Right kidney (tissue), 1 donor: ENCODE measurements at regions not wholly inside any gene's neighbourhood (a gene's known extent, or its start where the extent isn't known, plus 50 kb on each side); places are given as distances from the start of the nearest gene placed in this dataset.

Experiments
- DNase-seq: peaks from one replicate; pipeline ENCODE4 v3.0.0-alpha.2; 2016

DNA sequence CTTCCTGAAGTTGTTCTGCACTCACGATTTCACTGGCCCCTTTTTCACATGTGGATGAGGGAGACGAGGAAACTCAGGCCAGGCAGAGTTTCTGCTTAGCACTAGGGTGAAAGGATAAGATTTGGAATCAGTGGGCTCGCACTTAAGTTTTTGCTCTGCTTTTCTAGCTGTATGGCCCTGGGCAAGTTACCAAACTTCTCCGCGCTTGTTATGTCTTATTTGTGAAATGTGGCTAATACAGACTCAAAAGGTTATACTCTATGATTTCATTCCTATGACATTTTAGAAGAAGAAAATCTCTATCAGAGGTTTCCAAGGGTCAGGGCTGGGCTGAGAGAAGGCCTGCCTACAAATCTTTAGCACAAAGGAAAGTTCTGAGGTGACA, 191.9 kb upstream of the LRIG1 start:
- no peak for DNase-seq

DNA sequence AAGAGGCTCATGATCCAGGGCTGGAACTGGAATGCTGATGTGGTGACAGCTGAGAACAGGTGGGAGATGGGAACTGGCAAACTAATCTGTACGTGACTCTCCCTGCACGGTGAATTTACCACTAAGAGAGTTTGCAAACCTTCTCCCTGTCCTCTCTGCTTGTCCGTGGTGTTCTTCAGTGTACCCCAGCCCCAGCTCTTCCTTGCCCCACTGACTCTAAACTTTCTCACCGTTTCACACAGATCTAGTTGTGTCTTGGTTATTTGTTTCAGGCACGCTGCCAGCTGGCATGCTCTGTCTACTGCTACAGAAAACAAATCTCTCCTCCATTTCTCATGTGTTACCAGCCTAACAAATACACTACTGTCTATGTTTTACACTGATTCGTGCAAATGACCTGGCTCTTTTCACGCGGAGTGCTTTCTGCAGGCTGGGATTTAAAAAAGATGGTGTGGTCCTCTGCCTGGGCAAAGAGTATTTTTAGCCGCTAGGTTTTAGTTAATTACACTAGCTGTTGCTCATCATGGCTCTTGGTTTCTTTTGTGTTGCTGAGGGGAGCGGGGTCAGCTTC, 192.7 kb upstream of the LRIG1 start:
- peak; percentile 52 for DNase-seq

DNA sequence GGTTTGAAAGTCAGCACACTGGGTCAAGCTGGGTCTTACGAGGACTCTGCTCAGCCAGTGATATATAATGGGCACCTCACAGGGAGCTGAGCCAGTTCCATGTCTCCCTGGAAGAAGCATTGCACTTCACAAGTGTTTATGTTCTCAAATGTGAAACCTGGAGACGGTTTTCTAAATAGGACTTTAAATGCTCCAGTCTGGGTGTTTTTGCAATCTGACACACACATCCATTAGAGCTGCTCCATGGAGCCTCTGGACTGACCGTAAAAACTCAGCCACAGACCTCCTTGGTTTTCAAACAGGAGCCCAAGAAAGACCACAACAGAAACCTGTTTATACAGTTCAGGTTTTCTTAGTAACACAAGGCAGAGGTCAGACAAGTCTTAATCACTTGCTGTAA, 201.3 kb upstream of the LRIG1 start:
- no peak for DNase-seq

DNA sequence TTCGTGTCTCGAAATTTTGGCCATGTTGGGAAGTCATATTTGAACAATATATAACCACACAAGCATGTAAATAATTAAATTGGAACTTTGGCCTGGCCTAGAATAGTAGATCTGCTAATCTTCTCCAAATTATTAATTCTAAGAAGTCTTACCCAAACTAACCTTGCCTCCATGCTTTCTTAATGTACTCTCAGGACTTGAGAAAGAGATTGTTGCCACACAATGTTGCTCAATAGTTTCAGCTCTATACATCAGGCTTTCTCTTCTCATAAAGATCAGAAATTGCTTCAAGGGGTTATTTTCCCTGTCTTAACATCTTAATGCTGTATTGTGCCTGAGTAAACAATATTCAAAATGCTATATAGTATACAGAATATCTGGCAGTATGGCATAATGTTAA, 202.7 kb upstream of the LRIG1 start:
- no peak for DNase-seq

DNA sequence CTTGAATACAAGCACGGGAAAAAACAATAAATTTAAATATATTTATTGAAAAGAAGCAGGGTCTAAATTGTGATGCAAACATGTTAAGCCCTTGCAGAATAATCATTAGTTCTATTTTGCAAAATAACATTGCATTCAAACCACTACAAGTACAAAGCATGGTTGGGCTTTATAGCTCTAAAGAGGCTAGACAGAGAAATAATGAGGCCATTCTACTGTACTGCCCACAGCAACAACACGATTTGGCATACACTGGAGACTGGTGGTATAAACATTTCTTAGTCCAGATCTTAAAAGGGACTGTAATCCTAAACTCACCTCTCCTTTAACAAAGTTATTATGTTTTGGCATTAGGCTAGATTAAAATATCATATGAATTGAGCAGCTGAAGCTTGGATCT, 204.3 kb upstream of the LRIG1 start:
- no peak for DNase-seq

DNA sequence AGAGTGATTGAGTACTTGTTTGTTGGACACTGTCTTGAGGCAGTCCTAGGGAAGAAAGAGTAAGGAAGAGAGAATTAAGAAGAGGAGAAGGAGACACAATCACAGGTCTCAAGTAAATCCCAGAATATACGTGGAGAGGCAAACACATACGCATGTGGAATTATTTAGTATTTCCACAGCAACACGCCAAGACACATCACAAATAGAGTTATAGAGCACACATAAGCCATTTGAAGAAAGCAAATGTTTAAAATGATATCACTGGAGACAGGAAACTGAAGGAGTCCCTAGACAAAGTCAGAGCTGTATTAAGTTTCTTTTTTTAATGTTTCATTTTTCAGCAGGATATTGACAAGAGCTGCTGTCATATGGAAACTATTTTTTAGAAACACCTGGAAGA, 206.1 kb upstream of the LRIG1 start:
- DNase-seq, result no peak

DNA sequence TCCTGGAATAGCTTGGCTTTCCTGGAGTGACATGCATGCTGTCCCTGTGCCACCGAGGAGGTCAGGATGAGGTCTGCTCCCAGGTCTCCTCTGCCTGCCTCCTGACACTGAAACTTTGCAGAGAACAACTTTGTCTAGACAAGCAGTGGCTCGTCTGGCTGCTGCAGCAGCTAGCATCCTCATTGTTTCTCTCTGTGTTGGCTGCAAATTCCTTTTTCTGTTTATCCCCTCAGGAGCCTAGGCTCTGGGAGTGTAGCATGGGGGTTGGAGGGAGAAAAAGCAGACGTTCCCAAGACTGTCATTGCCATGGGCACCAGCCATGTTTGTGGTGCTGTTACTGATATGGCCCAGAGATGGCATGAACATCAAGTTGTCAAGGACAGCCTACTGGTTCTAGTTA, 208.7 kb upstream of the LRIG1 start:
- no peak for DNase-seq

DNA sequence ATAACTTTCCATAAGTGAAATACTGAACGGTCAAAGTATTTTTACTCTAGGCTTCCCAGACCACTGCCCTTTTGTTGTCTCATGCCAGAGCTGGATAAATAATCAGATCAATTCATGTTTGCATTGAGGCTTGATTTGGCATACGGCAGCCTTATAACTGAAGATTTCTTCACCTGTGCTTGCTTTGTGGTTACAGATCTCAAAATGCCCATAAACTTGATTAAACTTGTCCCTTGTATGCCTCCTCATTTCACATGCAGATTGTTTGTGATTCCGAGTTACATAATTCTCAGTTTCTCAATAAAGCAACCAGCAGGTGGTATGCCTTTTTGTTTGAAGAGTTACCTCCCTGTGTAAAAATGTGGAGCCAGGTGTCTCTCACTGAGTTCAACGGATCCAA, 211.4 kb upstream of the LRIG1 start:
- no peak for DNase-seq

DNA sequence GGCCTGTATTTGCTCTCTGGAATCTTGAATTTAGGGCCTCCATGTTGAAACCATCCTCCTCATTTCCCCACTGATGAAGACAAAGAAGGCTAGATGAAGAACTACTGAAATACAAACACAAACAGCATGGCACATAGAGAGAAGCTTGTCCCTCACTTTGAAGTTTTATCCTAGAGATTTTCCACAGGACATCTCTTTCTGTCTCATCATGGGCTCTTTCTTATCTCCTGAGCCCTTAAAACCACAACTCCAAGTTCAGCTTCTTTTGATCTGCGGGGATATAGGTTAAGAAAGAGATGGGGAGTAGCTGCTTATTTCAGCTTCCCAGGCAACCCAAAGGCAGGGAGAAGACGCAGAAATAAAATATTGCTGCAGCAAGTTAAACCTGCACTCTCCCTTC, 213.1 kb upstream of the LRIG1 start:
- no peak for DNase-seq

DNA sequence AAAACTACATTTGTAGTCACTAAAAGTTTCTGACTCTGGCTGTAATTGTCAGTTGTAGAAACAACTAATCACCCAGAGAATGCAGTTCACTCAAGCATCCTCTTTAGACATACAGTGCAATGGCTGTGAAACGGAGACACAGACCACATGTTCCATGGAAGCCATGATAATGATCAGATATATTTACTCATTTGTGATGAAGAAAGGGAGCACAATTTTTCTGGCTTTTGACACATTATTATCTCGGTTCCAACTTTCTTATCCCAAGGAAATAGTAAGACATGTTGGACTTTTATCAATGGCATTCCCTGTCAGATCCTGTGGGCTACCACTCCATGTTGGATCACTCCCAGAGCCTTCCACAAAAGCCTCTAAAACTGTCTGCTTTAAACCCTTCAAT, 215.0 kb upstream of the LRIG1 start:
- no peak for DNase-seq

DNA sequence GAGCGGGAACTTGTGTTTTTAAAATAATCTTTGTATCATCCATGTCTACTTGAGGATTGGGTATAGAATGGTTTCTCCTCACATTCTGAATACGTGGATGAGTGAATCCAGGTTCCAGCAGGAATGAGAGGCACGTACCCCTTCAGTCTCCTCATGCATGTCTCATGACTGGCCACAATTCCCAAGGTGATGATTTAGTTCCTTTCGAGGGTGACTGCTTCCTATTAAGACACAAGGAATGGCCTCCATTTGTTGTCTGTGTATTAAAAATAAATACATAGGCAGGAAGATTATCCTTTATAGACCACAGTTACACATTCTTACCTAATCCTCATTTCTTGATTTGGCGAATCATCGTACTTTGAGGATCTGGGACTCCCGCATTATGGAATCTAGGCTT, 217.0 kb upstream of the LRIG1 start:
- DNase-seq, result no peak

DNA sequence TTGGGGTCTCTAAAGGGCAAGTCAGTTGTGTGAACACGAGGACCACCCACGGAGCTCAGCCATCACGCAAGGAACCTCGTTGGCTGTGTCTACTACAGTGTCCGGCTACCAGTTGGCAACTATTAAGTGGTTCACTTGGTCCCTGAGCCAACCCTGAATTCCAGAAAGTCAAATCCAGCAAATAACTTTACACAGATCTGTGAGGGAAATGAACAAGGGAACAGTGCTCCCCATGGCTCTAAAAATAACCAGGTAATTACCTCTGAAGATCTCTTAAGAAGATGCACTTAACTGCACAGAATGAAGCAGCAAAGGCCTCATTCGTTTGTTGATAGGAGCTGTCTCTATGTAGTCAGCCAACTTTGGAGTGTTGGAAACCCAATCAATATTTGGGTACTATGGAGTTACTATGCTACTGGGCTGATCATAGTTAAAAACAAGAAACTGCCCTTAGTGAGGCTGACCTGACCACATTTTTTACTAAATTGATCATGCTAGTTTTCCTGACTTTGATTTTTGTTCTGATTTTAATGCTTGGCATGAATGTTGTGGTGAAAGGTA, 219.1 kb upstream of the LRIG1 start:
- DNase-seq, result no peak

DNA sequence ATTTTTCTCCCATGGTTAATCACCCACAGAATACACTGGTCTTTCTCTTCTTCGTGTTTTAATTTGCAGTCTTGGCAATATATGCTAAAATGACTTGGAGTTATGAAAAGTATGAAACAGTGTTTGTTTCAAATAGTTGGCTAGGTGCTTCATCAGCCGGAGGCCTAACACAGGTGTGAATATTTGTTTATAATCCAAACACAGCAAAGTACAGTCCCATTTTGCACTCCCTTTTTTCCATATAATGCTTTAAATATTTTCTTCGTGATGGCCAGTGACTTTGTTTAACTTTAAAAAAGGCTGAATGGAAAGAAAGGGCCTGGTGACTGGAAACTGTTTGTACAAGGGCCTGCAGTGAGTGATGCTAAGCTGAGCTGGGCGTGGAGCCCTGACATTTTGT, 219.7 kb upstream of the LRIG1 start:
- DNase-seq, result no peak

DNA sequence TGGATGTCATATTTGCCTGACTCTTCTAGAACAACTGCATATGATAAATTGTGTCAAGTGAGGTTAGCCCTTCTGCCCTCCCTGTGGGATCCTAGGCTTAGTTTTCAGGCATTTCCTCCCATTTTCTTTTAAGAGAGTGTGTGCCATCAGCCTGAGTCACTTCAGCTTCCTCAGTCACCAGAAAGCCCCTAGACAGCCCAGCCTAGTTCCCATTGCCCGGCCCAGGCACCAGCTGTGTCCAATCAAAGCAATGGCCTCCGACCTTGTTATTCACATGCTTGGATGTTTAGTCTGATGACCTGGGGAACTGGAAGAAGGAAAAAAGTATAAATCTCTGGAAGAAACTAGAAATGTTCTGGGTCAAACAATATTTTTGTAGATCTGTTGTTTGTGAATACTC, 221.9 kb upstream of the LRIG1 start:
- no peak for DNase-seq

DNA sequence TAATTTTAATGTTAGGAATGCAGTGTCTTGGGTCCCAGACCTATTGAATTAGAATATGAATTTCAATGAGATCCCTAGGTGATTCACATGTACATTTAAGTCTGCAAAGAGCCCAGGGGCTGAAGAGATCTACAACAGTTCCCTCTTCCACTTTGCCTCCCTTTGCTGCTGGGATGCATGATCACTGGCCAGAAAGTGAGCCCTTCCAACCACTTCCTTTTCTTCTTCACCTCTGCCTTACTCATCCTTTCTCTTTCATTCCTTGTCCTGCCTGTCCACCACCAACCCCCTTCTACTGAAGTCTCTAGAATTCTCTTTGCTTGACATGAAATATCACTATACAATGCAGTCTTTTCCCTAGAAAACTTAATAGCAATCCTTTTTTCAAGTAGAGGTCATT, 222.4 kb upstream of the LRIG1 start:
- no peak for DNase-seq

DNA sequence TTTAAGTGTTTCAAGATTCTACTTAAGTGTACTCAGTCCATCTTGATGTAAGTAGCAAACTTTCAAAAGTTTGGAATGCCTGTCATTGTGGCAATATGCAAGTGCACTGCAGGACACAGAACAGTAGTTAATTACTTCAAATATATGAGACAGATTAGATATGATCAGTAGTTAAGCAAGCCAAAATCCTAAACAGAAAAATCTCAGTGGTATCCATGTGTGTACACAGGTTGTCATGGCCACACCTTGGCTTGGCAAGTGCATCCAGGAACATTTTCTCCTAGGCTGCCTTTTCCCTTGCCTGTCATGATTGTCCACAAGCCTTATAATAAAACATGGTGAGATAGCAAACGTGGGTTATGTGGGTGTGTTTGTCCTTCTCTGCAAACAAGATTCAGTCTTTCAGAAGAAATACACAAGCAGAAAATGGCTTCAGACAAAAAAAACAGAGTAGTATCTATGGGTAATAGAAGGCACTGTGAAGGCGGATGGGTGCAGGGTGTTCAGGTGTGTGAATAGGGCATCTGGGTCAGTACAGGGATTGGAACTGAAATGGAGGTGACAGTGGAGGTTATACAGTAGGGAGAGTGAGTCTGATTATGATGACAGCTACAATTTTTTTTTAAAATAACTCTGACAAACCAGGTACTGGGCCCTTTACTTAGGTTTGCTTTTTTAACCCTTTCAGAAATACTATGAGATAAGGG, 229.0 kb upstream of the LRIG1 start:
- DNase-seq, result no peak

DNA sequence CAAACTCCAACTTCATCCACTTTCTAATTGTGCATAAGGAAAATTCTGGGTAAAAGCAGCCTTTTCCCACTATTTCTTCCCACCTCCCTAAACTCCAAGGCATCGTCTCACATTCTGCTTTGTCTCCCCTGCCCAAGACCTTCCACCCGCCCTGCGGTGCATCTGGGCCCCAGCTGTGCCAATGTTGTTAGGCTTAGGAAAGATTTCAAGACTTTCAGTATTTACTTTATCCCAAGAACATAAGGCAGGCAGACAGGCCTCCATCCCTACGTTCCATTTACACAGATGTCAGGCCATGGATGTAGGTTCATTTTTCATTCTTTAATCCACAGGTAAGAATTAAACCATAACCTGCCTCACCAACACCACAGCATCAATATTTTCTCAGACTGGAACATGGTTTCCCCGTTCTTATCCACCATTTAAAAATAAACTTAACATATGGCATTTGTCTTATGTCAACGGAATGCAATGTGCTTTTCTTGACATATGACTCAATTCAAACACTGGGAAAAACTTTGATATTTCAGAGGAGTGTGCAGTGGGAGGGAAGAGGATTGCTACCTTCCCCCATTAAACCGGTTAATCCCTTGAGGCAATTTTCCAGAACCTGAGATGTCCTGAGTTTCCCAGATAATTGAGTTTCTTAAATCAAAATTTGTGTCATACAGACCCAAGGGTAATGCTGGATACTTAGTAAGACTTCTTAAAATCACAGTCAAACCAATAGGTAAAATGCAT, 238.0 kb upstream of the LRIG1 start:
- no peak for DNase-seq

DNA sequence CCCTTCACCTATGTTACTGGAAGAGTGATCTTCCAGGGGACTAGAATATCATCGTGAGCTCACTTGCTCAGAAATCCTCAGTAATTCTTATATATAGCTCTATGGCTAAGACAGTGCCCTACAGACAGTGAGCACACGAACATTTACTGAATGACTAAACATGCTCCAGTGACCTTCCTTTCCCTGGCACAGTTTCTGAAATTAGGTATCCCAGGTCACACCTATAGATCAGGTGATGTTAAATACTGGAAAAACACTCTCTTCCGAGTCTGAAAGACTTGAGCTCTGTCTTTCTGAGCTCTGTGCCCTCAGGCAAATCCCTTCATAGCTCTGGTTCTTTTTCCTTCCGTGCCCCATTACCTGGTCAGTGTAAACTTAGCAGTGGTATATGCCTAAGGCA, 239.4 kb upstream of the LRIG1 start:
- DNase-seq, result no peak

DNA sequence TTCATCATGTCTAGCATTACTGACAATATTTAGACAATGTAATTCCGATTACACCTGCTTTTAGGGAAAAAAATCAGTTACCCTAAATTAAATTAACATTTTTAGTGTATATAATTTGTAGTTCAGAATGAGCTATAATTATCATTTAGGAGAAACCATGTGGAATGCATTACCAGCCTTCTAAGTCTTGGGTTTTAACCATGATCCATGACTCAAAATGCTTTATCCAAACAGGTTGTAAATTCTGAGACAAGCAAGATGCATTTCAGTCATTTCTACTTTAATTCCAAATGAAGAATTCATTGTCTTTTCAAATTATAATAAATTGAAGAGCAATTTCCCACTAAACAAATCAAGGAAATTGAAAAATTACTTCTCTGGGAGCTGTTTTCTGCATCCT, 243.7 kb upstream of the LRIG1 start:
- no peak for DNase-seq

DNA sequence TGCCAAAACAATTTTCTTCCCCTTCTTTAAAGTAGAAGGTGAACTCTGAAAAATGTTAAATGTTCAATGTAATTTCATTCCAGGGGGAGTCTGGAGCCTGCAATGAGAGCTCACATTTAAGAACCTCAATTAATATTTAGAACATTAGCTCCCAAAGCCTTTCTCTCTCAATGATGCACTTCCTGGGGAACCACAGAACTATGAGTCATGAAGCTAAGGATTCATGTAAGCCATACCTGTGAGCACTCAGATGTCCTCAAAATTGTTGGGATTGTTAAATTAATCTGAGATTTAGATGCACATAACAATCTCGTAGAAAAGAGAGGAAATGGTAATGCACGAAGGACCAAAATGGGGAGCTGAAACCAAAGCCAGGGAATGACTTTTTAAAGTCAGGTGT, 244.2 kb upstream of the LRIG1 start:
- DNase-seq, result no peak

DNA sequence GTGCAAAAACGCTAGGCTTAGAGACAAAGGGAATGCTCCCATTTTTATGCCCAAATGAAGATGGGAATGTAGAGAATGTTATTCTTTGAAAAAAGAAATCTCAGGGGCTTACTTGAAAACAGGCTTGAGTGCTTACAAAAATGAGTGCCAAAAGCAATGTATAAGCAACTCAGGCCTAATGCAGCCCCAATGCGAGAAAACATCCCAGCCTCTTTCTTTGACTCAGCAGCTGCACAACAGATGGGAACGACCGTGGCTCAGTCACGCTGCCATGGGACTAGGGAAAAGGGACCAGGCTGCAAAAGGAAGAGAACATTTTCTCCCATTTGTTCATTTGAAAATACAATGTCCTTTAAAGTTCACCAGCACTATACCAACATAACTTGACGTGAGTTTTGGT, 246.4 kb upstream of the LRIG1 start:
- DNase-seq, result no peak

DNA sequence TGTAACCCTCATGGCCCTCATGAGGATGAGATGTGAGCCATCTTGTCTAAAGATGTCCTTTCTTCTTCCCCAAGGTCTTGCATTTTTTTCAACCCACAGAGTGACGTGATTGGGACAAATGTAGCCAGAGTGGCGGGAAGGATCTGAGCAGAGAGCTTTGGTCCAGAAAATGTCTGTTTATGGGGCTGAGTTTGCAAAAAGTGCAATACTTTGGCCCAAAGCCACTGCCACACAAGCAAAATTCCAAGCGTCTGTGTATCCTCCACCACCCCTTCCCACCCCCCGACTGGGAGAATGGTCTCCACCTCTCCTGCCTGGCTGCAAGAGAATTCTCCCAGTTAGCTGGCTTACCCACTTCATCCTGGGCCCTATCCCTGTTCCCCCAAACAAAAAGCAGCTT, 246.9 kb upstream of the LRIG1 start:
- DNase-seq, result no peak

DNA sequence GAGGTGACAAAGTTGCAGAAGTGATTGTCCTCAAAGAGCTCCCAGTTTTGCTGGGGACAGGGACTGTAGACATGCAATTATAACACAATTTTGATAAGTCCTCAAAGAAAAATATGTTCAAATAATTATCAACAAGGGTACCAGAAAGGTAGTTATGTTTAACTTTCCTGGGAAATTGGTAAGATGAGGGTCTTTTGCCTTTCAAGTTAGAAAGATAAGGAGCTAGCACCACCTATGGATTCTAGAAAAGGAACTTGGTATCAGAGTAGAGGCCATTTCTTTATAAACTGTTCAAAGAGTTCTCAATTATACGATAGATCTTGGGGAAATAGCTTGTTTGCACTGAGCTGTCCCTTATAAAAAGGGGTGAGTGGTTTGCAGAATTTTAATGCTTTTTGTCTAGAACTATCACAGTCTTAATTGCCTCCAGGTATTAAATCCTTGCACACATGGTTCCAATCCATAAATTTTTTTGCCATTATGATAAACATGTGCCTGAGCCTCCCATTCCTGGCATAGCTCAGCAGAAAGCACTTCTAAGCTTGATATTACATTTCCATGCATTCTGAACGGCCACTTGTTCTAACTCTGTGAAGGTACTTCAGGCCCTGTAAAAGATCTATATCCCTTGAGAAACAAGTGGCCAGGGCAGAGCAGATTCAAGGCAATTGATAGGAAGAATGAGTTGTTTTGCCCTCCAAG, 247.5 kb upstream of the LRIG1 start:
- no peak for DNase-seq
